ENCODE measurements at regions not wholly inside any gene's neighbourhood (a gene's known extent, or its start where the extent isn't known, plus 50 kb on each side); places are given as distances from the start of the nearest gene placed in this dataset.

GRCh38 chr3:99565331-99565730, 73.1 kb upstream of the COL8A1 start:
- TF ChIP-seq POLR2A (IDR thresholded peaks at IDR 0.05) (no peak), CTCF (IDR thresholded peaks at IDR 0.05) (no peak), POLR2AphosphoS5 (IDR thresholded peaks at IDR 0.05) (no peak)
